Glomerular visceral epithelial cell (primary cell): ENCODE measurements at regions not wholly inside any gene's neighbourhood (a gene's known extent, or its start where the extent isn't known, plus 50 kb on each side); places are given as distances from the start of the nearest gene placed in this dataset.
"Not testable (repeated sequence)": the region's sequence is repeated elsewhere in the genome, so short reads cannot be mapped to it uniquely, and the experiment has no call there.

Source experiments
- DNase-seq: peaks from one replicate; pipeline ENCODE4 v3.0.0-alpha.2; 2016; ENCODE audit errors: extremely low spot score

- no peak for DNase-seq
Observed at GRCh38 chr3:6680119-6680806, 180.7 kb upstream of the GRM7 start.

- DNase-seq, result no peak
Observed at GRCh38 chr3:6697285-6697684, 163.6 kb upstream of the GRM7 start.

GRCh38 chr3:6697722-6698121 lies 163.2 kb upstream of the GRM7 start:
- no peak for DNase-seq

- DNase-seq, result not testable (repeated sequence)
Observed at GRCh38 chr3:6704817-6705216, 156.1 kb upstream of the GRM7 start.

- DNase-seq, result no peak
Observed at GRCh38 chr3:6706777-6707176, 154.1 kb upstream of the GRM7 start.

GRCh38 chr3:6709178-6709577 lies 151.7 kb upstream of the GRM7 start:
- no peak for DNase-seq

GRCh38 chr3:6714962-6715361 lies 146.0 kb upstream of the GRM7 start:
- no peak for DNase-seq

GRCh38 chr3:6716420-6716819 lies 144.5 kb upstream of the GRM7 start:
- DNase-seq, result no peak

- no peak for DNase-seq
Observed at GRCh38 chr3:6717026-6717943, 143.6 kb upstream of the GRM7 start.

GRCh38 chr3:6719999-6720398 lies 140.9 kb upstream of the GRM7 start:
- no peak for DNase-seq

GRCh38 chr3:6721491-6721890 lies 139.4 kb upstream of the GRM7 start:
- DNase-seq, result no peak

- DNase-seq, result no peak
Observed at GRCh38 chr3:6723205-6723604, 137.7 kb upstream of the GRM7 start.

GRCh38 chr3:6726811-6727210 lies 134.1 kb upstream of the GRM7 start:
- no peak for DNase-seq

- DNase-seq, result no peak
Observed at GRCh38 chr3:6732807-6733206, 128.1 kb upstream of the GRM7 start.

GRCh38 chr3:6733699-6734394 lies 127.1 kb upstream of the GRM7 start:
- DNase-seq, result no peak

GRCh38 chr3:6734395-6734746 lies 126.5 kb upstream of the GRM7 start:
- no peak for DNase-seq

- DNase-seq, result no peak
Observed at GRCh38 chr3:6736836-6737629, 123.9 kb upstream of the GRM7 start.

GRCh38 chr3:6737630-6738029 lies 123.3 kb upstream of the GRM7 start:
- no peak for DNase-seq

- DNase-seq, result no peak
Observed at GRCh38 chr3:6739288-6739687, 121.6 kb upstream of the GRM7 start.

GRCh38 chr3:6743067-6743720 lies 117.7 kb upstream of the GRM7 start:
- no peak for DNase-seq

GRCh38 chr3:6746443-6746842 lies 114.5 kb upstream of the GRM7 start:
- no peak for DNase-seq
